ENCODE measurements at regions not wholly inside any gene's neighbourhood (a gene's known extent, or its start where the extent isn't known, plus 50 kb on each side); places are given as distances from the start of the nearest gene placed in this dataset.

DNA sequence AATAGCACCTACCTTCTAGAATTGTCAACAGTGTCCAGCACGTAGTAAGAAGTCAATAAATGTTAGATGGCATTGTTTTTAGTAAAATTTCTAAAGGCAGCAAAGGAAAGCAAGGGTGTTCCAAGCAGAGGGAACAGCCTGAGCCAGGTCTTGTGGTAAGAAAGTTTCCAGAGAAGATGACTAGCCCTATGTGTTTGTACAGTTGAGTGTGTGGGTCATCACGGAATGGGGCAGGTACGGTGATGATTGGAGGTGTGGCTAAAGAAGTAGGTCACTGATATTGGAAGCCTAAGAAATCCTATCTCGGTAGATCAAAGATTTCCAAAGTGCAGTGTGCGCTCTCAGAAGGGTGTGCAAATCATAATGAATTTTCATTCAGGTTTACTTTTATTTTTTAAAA is 94.2 kb upstream of the BCL6 start:
- intact Hi-C loops (cut with DNase I; ENCODE audit: low total_unique reads), result no loop called here
- no peaks in the 10 kb centered on the region for H3K9me3 ChIP-seq
- TF ChIP-seq POLR2A (IDR thresholded peaks at IDR 0.05) (no peak), CTCF (IDR thresholded peaks at IDR 0.05 in 4 of 5, conservative IDR thresholded peaks at IDR 0.05 in 1 of 5) (no peak)
- no peak overlapping the region for H3K27ac ChIP-seq
- DNase-seq (no peak), ATAC-seq (no peak)
- no peak overlapping the region for H3K4me3 ChIP-seq
- in situ Hi-C loops (cut with MboI; ENCODE audit: low sequenced_read_pairs in 4 of 4), result no loop called here
- H3K36me3 ChIP-seq, result no peaks in the 10 kb centered on the region
- H3K4me1 ChIP-seq, result peaks cover 0 to 7% of the 10 kb centered on the region in 2 donors
- H3K27me3 ChIP-seq, result no peaks in the 10 kb centered on the region

DNA sequence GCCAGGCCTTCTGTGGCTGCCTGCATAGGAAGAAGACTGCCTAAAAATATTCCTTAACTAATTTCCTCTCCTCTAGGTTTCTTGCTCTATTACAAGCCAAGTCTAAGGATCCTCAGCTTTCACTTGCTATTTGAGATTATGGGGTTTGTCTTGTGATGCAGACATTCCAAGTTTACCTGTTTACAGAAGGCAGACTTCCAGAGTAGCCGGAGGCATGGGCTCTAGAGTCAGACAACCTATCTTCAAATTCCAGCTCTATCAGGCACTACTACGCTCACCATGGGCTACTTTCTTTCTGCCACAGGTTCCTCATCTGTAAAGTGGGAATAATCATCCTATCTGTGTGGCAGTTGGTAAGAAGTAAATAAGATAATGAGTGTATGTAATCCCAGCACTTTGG is 95.6 kb upstream of the BCL6 start:
- in situ Hi-C loops (cut with MboI; ENCODE audit: low sequenced_read_pairs in 4 of 4), result no loop called here
- peaks cover 0 to 7% of the 10 kb centered on the region in 2 donors for H3K4me1 ChIP-seq
- no peak for DNase-seq
- H3K27ac ChIP-seq, result no peak overlapping the region
- no peaks in the 10 kb centered on the region for H3K36me3 ChIP-seq
- H3K4me3 ChIP-seq, result no peak overlapping the region
- no peaks in the 10 kb centered on the region for H3K9me3 ChIP-seq
- H3K27me3 ChIP-seq, result no peaks in the 10 kb centered on the region
- no peak for ATAC-seq
- intact Hi-C loops (cut with DNase I; ENCODE audit: low total_unique reads), result no loop called here
- no peak for TF ChIP-seq POLR2A (IDR thresholded peaks at IDR 0.05)
- TF ChIP-seq CTCF (IDR thresholded peaks at IDR 0.05 in 4 of 5, conservative IDR thresholded peaks at IDR 0.05 in 1 of 5), result no peak

GRCh38 chr3:187841560-187841959 is 96.3 kb upstream of the BCL6 start:
- peaks cover 0 to 7% of the 10 kb centered on the region in 2 donors for H3K4me1 ChIP-seq
- no peak for TF ChIP-seq CTCF (IDR thresholded peaks at IDR 0.05 in 4 of 5, conservative IDR thresholded peaks at IDR 0.05 in 1 of 5)
- TF ChIP-seq POLR2A (IDR thresholded peaks at IDR 0.05), result no peak
- H3K27ac ChIP-seq, result no peak overlapping the region
- H3K36me3 ChIP-seq, result no peaks in the 10 kb centered on the region
- no peaks in the 10 kb centered on the region for H3K27me3 ChIP-seq
- no peak overlapping the region for H3K4me3 ChIP-seq
- ATAC-seq, result no peak
- H3K9me3 ChIP-seq, result no peaks in the 10 kb centered on the region
- intact Hi-C loops (cut with DNase I; ENCODE audit: low total_unique reads), result no loop called here
- in situ Hi-C loops (cut with MboI; ENCODE audit: low sequenced_read_pairs in 4 of 4), result no loop called here
- DNase-seq, result no peak

- H3K27me3 ChIP-seq, result no peaks in the 10 kb centered on the region
- no peaks in the 10 kb centered on the region for H3K9me3 ChIP-seq
- in situ Hi-C loops (cut with MboI; ENCODE audit: low sequenced_read_pairs in 4 of 4) (no loop called here), intact Hi-C loops (cut with DNase I; ENCODE audit: low total_unique reads) (no loop called here)
- H3K27ac ChIP-seq, result no peak overlapping the region
- H3K4me3 ChIP-seq, result no peak overlapping the region
- no peaks in the 10 kb centered on the region for H3K4me1 ChIP-seq
- DNase-seq (peak; percentile 12 to 52), ATAC-seq (peak; percentile 63 to 69)
- no peaks in the 10 kb centered on the region for H3K36me3 ChIP-seq
- no peak for TF ChIP-seq POLR2A (IDR thresholded peaks at IDR 0.05)
- TF ChIP-seq CTCF (IDR thresholded peaks at IDR 0.05 in 4 of 5, conservative IDR thresholded peaks at IDR 0.05 in 1 of 5), result no peak
Observed at GRCh38 chr3:187843654-187844053, 98.4 kb upstream of the BCL6 start.

DNA sequence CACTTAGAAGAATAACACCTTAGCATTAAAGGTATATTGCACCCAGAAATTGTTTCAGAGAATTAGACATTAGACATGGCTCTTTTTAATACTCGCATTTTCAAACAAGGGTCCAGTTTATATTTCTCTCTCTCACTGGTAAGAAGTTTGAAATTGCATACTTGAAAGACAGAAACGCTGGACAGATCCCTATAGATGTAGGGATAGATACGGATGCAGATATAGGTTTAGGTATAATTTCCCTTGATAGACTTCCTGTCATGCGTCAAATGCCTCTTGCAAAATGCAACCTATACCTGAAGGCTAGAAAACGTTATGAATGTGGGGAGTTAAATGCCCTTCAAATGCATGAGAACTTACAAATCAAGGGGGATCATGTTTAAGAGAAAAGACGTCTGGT is 99.4 kb upstream of the BCL6 start:
- in situ Hi-C loops (cut with MboI; ENCODE audit: low sequenced_read_pairs in 4 of 4) (no loop called here), intact Hi-C loops (cut with DNase I; ENCODE audit: low total_unique reads) (no loop called here)
- Histone ChIP-seq H3K4me3 (no peak overlapping the region), H3K27me3 (no peaks in the 10 kb centered on the region), H3K36me3 (no peaks in the 10 kb centered on the region), H3K4me1 (no peaks in the 10 kb centered on the region), H3K9me3 (no peaks in the 10 kb centered on the region), H3K27ac (no peak overlapping the region)
- TF ChIP-seq CTCF (IDR thresholded peaks at IDR 0.05 in 4 of 5, conservative IDR thresholded peaks at IDR 0.05 in 1 of 5) (no peak), POLR2A (IDR thresholded peaks at IDR 0.05) (no peak)
- no peak for DNase-seq
- ATAC-seq, result no peak

All from gastrocnemius medialis (tissue), 4 donors.